NCI-H2171 treated with DMSO at 0.1 percent for 48 hours (cell line): ENCODE measurements at regions not wholly inside any gene's neighbourhood (a gene's known extent, or its start where the extent isn't known, plus 50 kb on each side); places are given as distances from the start of the nearest gene placed in this dataset.
"Not testable (repeated sequence)": the region's sequence is repeated elsewhere in the genome, so short reads cannot be mapped to it uniquely, and the experiment has no call there.

ENCODE experiments used
- DNase-seq: peaks from one replicate; lab custom pipeline; 2025; lab: John Stamatoyannopoulos, UW

DNA sequence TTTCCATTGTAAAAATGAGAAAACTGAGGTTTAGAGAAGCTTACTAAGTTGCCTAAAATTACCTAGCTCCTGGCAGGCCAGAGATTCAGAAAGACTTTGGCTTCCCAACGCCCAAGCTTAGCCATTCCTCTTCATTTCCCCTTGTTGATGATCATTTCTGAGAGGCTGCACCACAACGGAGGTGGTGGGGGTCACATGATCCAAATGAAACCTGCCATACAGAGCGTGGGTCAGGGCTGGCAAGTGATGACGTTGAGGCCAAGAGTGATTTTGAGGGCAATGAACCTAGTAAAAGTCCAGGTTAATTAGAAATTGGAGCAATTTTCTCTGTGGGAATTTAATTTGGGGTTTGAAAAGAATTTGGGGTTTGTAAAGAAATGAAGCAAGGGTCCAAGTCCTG lies 109.9 kb downstream of the TMEM182 start:
- DNase-seq, result no peak

DNA sequence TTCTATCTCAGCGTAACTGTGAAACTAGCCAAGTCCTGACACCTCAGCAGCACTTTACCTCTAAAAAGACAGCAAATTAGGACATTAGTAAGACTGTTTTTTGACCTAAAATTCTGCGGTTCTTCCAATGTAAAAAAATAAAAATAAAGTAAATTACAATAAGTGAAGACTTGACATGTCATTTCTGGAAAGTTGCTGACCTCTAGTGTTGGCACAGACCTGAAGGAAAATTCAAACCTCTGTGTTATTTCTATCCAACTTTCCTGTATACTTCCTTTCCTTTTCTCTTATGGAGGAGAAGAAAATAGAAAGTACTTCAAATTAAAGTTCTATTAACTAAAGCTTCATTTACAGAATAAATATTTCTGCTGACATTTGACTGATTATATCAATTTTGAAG lies 110.6 kb downstream of the TMEM182 start:
- peak; percentile 3 for DNase-seq

DNA sequence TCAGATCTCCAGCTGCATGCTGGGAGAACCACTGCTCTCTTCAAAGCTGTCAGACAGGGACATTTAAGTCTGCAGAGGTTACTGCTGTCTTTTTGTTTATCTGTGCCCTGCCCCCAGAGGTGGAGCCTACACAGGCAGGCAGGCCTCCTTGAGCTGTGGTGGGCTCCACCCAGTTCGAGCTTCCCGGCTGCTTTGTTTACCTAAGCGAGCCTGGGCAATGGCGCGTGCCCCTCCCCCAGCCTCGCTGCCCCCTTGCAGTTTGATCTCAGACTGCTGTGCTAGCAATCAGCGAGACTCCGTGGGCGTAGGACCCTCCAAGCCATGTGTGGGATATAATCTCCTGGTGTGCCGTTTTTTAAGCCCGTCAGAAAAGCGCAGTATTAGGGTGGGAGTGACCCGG lies 117.7 kb downstream of the TMEM182 start:
- not testable (repeated sequence) for DNase-seq

DNA sequence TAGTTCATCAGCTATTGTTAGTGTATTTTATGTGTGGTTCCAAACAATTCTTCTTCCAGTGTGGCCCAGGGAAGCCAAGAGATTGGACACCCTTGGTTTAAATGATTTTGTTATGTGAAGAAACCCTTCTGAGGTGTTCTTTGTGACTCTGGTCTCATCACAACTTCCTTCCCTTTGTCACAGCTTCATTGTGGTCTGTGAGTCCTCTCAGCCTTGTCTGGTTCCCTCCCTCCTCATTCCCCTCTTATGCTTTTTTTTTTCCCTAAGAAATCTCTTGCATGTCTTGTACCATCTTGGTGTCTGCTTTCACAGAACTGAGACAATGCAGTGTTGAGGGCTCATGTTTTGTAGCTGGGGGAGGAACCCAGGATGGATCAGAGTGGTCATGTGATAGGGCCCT lies 118.9 kb downstream of the TMEM182 start:
- no peak for DNase-seq

DNA sequence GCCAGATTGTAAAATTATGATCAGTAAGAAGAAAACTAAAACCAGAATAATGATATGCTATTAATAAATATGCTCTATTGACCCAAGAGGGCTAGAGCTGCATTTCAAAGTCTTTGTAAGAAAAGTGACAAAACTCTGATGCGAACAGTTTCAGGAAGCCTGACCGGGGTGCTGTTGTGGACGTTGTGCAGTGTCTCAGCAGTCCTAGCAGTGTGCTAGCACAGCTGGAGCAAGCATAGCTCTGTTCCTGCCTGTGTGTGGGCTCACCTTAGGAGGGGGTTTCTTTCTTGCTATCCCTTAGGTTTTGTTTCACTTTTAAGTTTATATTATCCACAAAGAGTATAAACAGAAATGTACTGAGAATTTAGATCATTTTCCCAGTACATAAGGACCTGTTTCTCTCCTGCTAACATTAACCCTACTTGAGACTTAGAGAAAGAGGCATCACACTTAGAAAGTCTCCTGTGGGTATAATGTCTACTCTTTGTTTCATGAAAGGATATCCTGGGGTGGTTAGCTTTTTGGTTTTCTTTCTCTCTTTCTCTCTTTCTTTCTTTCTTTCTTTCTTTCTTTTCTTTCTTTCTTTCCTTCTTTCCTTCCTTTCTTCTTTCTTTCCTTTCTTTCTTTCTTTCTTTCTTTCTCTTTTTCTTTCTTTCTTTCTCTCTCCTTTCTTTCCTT lies 124.5 kb downstream of the TMEM182 start:
- no peak for DNase-seq

DNA sequence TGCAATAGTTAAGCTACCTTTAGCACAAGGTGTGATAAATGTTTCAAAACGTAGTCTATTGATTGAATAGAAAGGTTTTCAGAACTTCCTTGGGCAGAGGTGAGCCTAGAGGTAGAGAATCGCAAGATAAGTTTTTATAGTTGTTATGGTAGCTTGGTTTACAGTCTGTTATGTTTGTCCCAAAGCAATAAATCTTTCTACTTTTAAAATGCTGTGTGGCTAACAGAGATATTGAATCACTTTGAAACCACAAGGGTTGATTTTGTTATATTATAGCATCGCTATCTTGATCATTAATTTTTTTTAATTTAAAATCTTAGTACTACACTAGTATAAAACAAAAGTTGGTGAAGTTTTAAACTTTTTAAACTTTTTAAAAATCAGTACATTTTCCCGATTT lies 126.7 kb downstream of the TMEM182 start:
- no peak for DNase-seq

DNA sequence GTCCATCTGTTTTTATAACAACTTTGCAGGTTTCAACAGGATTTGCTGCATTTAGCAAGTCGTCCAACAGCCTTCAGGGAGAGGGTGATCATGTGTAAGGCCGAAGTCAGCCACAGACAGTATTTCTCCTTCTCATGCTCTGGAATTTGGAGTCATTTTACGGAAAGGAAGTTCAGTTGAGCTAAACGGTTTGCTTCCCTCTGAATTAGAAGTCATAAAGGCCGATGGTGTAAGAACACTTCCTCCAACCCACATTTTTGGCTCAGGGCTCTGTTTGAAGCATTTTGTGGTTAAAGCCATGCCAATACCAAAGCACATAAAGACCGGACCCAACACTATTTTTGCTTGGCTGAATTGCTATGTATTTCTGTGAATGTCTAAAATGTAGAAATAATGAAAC lies 129.5 kb downstream of the TMEM182 start:
- no peak for DNase-seq

DNA sequence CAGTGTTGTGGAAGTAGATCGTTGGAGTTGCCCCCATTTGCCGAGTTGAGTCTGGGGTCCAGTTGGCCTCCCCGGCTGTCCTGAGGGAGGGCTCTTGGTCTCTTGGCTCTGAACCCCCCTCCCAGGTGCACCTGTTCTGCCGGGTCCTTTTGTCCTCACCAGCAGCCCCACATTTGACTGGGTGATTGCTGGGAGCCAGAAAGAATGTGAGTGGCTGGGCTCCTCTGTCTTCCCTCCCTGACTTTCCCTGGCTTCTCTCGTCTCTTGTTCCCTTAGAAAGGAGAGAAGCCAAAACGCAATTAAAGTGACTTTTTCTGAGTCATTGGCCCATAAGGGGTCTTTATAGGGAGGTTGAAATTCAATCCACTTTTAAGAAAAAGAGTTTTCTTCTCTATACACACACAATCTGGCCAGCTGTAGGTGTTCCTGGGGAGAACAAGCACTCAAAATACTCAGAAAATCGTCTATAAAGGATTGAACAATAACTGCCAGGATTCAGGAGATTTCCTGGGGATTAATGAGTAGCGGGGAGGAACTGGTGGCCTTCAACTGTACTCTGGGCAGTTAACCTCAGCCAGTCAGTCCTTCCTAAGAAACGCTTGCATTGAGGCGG lies 131.0 kb downstream of the TMEM182 start:
- peak; percentile 33 for DNase-seq

DNA sequence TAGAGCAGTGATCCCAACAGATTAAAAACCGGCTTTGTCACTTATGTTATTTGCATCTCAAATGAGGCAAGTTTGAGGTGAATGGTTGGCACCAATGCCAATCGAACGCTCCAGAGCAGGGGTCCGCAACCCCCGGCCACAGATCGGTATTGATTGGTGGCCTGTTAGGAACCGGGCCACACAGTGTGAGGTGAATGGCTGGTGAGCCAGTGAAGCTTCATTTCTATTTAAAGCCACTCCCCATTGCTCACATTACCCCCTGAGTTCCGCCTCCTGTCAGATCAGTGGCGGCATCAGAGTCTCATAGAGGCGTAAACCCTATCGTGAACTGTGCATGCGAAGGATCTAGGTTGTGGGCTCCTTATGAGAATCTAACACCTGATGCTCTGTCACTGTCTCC lies 132.0 kb downstream of the TMEM182 start:
- no peak for DNase-seq

DNA sequence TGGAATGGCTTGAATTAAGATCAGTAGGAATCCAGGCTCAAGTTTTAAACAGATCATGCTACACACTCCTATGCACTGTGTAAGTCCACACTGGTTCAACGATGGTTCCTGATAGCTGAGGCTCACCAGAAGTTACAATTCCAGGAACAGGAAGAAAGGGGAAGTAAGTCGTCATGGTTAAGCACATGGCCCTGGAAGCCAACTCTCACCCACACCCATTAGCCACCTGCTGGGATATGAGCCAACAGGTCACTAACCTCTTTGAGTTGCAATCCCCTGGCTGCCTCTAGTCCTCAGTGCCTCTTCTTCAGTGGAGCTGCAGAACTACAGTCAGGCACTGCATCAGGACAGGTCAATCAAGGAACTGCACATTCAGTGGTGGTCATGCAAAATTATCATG lies 133.5 kb downstream of the TMEM182 start:
- no peak for DNase-seq

DNA sequence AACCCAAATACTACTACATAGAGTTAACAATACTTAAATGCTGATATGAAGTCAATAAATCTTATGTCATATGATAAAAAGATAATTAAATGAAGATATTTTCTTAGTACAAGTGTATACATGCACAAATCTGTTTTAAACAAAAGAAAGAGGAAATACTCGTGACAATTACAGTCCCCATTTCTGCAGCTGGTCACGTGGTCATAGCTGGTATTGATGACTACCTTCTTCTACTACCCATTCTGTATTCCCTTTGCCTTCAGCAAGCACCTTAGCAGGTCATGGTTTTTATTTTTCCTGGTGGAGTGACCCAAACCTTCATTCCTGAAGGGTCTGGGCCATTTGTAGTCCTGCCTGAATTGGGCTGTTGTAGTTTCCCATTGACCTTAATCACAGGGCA lies 147.4 kb downstream of the TMEM182 start:
- DNase-seq, result not testable (repeated sequence)

DNA sequence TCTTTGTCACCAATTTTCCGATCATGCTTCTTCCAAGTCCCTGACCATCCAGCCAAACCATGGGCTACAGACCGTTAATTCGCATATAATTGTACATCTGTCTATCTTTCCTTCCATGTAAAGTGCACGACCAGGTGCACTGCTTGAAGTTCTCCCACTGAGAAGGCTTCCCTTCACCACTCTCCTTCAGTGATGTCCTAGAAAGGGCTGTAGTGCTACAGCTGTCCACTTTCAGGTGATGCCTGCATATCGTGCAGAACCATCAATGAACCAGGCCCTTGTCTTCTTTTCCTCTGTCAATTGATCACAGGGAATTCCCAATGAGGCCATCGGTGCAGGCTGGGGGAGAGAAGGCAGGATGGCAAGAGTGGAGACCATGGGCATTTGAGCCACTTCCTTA lies 148.9 kb downstream of the TMEM182 start:
- no peak for DNase-seq

DNA sequence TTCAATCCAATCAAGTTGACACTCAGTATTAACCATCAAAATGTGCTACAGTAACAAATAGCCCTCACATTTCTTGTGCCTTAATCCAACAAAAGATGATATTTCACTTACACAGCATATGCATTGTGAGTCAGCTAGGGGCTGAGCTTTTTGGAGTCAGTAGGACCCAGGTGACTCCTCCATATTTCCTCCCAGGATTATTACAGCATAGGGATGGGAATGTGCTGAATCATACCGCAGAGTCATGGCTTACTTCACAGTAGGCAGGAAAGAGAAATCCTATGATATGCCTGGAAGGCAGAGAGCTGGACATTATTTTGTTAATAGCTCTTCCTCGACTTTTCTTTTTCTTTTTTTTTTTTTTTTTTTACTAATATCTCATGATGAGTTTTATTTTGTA lies 153.3 kb downstream of the TMEM182 start:
- DNase-seq, result no peak

DNA sequence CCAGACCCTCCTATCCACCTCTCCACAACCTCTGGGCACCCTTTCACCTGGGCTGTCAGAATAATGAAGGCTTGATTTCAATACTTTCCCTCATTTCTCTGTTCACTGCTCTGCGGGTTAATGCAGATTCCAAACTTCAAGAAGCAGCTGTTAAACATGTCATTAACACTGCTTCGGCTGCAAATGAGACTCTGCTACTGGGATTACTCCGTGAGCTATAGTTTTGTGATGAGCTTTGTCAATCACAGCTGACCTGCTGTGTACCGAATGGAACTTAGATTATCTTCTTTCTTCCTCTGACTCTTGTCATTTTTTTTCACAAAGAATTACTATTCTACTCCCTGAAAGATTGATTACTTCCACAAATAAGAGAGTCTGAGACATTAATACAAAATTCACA lies 160.5 kb downstream of the TMEM182 start:
- no peak for DNase-seq

DNA sequence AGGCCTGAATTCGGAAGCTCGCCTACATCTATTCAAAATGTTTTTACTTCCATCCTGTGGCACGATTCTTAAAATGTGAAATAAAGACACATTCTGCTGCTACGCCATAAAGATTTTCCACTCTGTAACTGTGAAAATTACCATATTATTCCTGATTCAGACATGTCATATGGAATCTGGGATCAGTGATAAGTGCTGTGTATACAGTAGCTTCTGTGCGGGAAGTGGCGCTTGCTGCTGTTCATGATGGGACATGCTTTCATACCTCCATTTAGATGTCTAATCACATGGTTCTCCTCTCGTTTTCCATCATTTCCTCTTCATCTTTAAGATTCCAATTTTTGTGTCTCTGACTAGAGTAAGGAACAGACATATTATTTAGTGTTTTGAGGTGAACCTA lies 163.2 kb downstream of the TMEM182 start:
- DNase-seq, result no peak

DNA sequence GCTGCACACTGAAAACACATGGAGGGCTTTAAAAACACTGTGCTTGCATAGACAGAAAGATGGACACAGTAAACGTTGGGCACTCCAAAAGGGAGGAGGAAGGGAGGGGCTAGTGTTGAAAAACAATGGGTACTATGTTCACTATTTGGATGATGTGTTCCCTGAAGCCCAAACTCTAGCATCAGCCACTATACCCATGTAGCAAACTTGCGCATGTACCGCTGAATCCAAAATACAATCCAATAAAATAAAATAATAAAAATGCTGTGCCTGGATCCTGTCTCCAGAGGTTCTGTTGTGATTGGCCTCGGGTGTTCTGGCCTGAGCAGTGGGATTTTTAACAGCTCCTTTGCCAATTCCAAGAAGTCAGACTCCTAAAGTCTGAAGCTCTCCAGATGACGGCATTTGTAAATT lies 166.0 kb downstream of the TMEM182 start:
- no peak for DNase-seq

DNA sequence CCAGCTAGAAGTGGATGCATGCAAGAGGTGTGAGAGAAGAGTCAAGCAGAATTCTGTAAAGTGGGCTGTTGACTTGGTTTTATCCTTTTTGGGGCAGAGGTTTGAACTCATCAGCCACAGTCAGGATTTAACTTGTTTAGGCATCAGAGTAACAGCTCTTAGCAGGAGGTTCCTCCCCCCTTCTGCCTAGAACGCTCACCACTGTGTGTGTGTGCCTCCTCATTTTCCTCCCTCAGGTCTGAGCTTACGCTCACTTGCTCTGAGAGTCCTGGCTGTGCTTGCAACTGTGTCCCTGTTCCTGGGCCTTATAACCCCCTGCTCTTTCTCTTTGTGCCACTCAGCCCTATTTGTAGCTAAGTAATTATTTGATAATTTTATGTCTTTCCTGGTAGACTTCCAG lies 167.9 kb downstream of the TMEM182 start:
- DNase-seq, result no peak

DNA sequence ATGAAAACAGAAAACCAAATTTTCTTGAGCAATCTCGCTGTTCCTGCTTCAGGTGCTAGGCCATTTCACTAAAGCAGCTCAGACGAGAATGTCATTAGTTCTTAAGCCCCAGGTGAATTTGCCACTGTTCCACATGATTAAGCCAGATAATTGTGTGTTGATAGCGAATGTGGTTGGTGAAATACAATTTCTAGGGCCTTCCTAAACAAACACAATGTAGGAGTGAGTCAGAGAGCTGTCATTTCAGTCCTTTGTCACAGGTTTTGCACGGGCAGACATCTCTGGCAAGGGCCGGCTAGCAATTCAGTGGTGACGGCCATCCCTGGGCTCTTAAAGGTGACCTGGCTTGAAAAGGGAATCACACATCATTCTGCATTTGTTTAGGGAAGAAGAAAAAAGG lies 170.7 kb downstream of the TMEM182 start:
- peak; percentile 27 for DNase-seq

DNA sequence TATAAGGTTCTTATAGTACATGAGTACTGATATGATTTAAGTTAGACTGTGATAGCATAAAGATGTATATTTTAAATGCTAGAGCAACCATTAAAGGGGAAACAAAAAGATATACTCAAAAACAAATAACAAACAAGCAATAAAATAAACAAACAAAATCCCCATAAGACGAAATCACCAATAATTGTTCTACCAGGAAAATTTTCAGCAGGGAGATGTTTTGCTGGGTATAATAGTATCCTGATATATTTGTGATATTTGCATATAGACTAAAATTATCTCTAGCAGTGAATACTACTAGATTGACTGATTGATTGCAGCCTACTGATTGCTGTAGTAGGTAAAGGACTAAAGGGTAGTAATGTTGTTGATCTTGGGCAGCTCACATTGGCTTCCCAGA lies 177.4 kb downstream of the TMEM182 start:
- DNase-seq, result no peak

DNA sequence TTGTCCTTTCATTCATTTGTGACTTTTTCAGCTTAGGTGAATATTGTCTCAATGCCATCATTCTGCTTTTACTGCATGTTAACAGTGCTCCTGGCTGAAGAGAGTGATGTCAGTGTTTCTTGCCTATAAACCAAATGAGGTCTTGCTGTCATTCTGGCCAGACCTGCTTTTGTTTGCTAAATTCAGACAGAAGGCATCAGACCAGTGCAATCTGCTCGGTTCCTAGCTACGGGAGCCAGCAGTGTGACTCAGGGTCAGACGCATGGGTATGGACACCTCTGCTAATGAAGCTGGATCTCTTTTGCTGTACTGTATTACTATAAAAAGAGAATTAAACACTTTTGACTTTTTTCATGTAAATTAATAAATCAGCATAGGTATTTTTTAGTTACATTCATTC lies 178.9 kb downstream of the TMEM182 start:
- no peak for DNase-seq

DNA sequence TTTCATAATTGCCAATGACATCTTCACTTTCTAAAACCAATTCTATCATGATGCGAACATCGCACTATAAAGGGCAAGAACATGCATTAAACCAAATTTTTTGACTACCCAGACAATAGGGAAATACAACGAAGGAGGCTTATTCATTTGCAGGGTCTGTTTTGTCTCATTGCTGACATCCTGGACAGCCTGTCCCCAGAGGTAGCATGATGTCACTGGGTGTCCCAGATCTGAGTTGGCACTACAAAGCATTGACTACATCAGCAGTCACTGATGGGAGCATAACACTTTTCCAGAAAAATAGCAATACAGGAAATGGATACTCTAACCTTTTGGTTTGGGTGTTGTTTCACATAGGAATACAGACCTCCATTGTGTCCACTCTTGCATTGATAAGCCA lies 180.3 kb downstream of the TMEM182 start:
- DNase-seq, result no peak

DNA sequence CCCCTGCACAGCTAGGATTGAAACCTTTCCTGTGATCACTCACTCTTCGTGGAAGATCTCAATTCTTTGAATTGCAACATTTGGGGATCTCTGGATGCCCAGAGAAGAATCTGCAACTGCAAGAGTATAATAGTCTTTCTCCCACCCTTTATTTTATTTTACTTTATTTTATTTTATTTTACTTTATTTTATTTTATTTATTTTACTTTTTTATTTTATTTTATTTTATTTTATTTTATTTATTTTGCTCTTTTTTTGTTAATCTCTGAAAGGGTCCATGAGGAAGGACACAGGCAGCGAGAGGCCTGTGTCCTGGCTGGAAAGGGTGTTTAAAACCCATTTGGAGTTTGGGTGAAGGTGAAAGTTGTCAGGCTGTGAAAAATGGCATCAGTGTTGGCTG lies 181.4 kb downstream of the TMEM182 start:
- no peak for DNase-seq

DNA sequence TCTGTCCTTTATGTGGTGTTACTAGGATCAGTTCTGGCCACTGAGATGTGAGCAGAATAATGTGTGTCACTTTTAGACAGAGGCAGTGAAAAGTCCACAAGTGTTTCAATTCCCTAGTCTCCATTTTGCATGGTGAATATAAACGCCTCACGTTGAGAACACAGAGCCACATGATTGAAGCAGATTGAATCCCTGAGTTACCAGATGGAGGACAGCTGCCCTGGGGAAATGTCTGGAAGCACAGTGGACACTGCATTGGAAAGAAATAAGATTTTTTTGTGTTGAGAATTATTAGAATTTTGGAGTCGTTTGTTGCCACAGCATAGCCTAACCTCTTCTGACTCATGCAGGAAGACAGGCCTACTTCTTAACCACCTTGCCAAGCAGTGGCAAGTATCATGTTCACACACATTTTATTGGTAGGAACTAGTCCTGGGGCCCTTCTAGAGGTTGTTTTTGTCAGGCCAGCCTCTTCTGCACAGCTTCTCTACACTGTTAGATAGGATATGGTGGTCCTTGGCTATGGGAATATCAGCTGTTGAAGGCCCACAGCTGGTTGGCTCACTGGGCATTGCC lies 188.6 kb downstream of the TMEM182 start:
- DNase-seq, result no peak

DNA sequence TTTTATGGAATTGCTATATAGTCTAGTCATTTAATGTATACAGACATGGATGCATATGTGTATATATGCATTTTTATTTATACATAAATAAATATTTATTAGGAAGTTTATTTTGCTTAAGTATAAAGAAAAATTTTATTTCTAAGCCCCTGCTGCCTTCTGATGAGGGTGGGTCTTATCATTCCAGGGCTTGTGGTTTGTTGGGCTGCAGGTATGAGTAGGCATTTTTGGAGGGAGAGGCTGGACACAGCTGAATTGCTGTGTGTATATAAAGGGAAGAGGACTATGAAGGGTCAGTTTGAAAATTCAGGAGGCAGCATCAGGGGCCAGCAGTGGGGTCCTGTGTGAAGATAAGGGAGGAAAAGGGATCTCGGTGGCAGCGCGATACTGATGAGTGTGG lies 189.4 kb downstream of the TMEM182 start:
- DNase-seq, result no peak
